Lower leg skin (tissue), 3 donors: ENCODE measurements at regions not wholly inside any gene's neighbourhood (a gene's known extent, or its start where the extent isn't known, plus 50 kb on each side); places are given as distances from the start of the nearest gene placed in this dataset.

Source experiments
- POLR2A ChIP-seq, 2 donors: fragments of 450-650 bp; IDR thresholded peaks; one replicate each; pipeline ENCODE4 v1.6.1; 2016 to 2017; ENCODE audit warnings: antibody characterized with exemption in 2 of 2, mild to moderate bottlenecking in 1 of 2, moderate library complexity in 1 of 2
- TF ChIP-seq, protein P1 (sequence below), 3 donors: fragments of 450-650 bp; IDR thresholded peaks; one replicate each; pipeline ENCODE4 v1.5.1; 2016; ENCODE audit warnings: antibody characterized with exemption in 3 of 3, mild to moderate bottlenecking in 3 of 3, moderate library complexity in 2 of 3

DNA sequence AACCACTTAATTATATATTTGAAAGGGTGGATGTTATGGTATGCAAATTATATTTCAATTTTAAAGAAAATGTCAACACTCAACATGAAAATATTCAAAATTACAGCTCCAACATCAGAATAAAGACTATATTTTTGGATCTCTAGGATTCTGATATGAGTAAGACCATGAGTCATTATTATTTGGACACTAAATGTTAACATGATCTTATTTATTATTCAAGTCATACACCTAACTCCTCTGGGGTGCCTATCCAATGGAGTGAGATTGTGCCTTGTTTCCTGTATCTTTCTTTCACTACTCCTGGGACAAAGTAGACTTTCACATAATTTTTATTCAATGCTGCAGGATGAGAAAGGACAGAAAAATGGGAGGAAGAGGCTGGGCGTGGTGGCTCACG lies 135.2 kb upstream of the PRSS1 start:
- TF ChIP-seq, protein P1, sequence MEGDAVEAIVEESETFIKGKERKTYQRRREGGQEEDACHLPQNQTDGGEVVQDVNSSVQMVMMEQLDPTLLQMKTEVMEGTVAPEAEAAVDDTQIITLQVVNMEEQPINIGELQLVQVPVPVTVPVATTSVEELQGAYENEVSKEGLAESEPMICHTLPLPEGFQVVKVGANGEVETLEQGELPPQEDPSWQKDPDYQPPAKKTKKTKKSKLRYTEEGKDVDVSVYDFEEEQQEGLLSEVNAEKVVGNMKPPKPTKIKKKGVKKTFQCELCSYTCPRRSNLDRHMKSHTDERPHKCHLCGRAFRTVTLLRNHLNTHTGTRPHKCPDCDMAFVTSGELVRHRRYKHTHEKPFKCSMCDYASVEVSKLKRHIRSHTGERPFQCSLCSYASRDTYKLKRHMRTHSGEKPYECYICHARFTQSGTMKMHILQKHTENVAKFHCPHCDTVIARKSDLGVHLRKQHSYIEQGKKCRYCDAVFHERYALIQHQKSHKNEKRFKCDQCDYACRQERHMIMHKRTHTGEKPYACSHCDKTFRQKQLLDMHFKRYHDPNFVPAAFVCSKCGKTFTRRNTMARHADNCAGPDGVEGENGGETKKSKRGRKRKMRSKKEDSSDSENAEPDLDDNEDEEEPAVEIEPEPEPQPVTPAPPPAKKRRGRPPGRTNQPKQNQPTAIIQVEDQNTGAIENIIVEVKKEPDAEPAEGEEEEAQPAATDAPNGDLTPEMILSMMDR (IDR thresholded peaks at IDR 0.05), result no peak
- no peak for TF ChIP-seq POLR2A (IDR thresholded peaks at IDR 0.05)
